ENCODE measurements at regions not wholly inside any gene's neighbourhood (a gene's known extent, or its start where the extent isn't known, plus 50 kb on each side); places are given as distances from the start of the nearest gene placed in this dataset.

- 79 to 86% methylated on average over 4 of the region's 4 CpGs for WGBS, 2 donors
- intact Hi-C loops (cut with DNase I): no loop called here
Measured at GRCh38 chr13:106275446-106276032, 259.9 kb downstream of the EFNB2 start.

DNA sequence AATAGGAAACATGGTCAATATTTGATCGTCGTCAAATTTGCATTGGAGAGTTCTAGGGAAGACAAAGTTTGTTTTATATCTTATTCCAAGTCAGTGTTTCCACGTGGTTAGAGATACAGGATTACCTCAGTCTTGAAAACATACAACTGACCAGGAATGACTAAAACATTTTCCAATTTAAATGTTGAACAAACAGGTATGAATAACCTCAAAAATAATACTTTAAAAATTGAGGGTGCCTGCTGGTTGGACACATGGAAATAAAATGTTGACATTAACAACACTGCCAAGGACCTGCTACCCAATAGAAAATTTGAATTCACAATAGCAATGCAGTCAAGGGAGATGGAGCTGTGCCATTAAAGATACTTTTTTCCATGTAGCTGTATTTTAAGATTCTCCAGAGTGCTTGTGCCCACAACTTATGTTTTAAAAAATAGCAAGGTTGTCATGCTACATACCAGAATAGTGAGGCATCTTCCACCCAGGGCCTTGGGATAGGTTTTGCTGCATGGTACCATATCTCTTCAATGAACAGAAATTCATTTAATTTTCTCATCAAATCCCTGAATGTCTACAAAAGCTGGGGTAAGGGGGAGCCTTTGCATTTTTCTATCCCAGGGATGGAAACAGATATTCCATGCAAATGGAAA lies 260.8 kb downstream of the EFNB2 start:
- H3K27ac ChIP-seq: no peak overlapping the region
- WGBS, 2 donors: 86 to 89% methylated on average over 3 of the region's 3 CpGs
- H3K4me1 ChIP-seq: peaks cover 0 to 13% (median 0%) of the 10 kb centered on the region in 4 donors
- H3K36me3 ChIP-seq: no peaks in the 10 kb centered on the region
- no peak overlapping the region for H3K4me3 ChIP-seq
- intact Hi-C loops (cut with DNase I): no loop called here
- DNase-seq: no peak
- no peaks in the 10 kb centered on the region for H3K27me3 ChIP-seq
- H3K9me3 ChIP-seq: no peaks in the 10 kb centered on the region
- no peak for TF ChIP-seq POLR2AphosphoS5 (IDR thresholded peaks at IDR 0.05)
- no peak for TF ChIP-seq EP300 (IDR thresholded peaks at IDR 0.05)
- no peak for TF ChIP-seq POLR2A (IDR thresholded peaks at IDR 0.05)
- TF ChIP-seq, protein P1, sequence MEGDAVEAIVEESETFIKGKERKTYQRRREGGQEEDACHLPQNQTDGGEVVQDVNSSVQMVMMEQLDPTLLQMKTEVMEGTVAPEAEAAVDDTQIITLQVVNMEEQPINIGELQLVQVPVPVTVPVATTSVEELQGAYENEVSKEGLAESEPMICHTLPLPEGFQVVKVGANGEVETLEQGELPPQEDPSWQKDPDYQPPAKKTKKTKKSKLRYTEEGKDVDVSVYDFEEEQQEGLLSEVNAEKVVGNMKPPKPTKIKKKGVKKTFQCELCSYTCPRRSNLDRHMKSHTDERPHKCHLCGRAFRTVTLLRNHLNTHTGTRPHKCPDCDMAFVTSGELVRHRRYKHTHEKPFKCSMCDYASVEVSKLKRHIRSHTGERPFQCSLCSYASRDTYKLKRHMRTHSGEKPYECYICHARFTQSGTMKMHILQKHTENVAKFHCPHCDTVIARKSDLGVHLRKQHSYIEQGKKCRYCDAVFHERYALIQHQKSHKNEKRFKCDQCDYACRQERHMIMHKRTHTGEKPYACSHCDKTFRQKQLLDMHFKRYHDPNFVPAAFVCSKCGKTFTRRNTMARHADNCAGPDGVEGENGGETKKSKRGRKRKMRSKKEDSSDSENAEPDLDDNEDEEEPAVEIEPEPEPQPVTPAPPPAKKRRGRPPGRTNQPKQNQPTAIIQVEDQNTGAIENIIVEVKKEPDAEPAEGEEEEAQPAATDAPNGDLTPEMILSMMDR (IDR thresholded peaks at IDR 0.05): no peak

More at GRCh38 chr13:106275446-106276032, 259.9 kb downstream of the EFNB2 start:
- no peak overlapping the region for H3K27ac ChIP-seq
- no peaks in the 10 kb centered on the region for H3K27me3 ChIP-seq
- no peaks in the 10 kb centered on the region for H3K36me3 ChIP-seq
- H3K9me3 ChIP-seq: no peaks in the 10 kb centered on the region
- DNase-seq: no peak
- H3K4me3 ChIP-seq: no peak overlapping the region
- peaks cover 0 to 13% (median 0%) of the 10 kb centered on the region in 4 donors for H3K4me1 ChIP-seq
- TF ChIP-seq EP300 (IDR thresholded peaks at IDR 0.05) (no peak), POLR2AphosphoS5 (IDR thresholded peaks at IDR 0.05) (no peak), POLR2A (IDR thresholded peaks at IDR 0.05) (no peak)
- TF ChIP-seq, protein P1 (IDR thresholded peaks at IDR 0.05): no peak

GRCh38 chr13:106263801-106264200 lies 271.7 kb downstream of the EFNB2 start:
- Histone ChIP-seq H3K4me1 (no peaks in the 10 kb centered on the region), H3K27ac (no peak overlapping the region)
- WGBS, 2 donors: 88 to 89% methylated on average over 4 of the region's 4 CpGs

GRCh38 chr13:106262886-106263285 lies 272.6 kb downstream of the EFNB2 start:
- no peak overlapping the region for H3K4me3 ChIP-seq
- 95 to 96% methylated on average over 8 of the region's 8 CpGs for WGBS, 2 donors
- no peak overlapping the region for H3K27ac ChIP-seq
- H3K36me3 ChIP-seq: no peaks in the 10 kb centered on the region
- H3K27me3 ChIP-seq: no peaks in the 10 kb centered on the region
- H3K9me3 ChIP-seq: no peaks in the 10 kb centered on the region
- H3K4me1 ChIP-seq: no peaks in the 10 kb centered on the region
- intact Hi-C loops (cut with DNase I): no loop called here
- DNase-seq: no peak
- no peak for TF ChIP-seq POLR2A (IDR thresholded peaks at IDR 0.05)

More at GRCh38 chr13:106263801-106264200, 271.7 kb downstream of the EFNB2 start:
- Histone ChIP-seq H3K36me3 (no peaks in the 10 kb centered on the region), H3K4me3 (no peak overlapping the region), H3K9me3 (no peaks in the 10 kb centered on the region), H3K27me3 (no peaks in the 10 kb centered on the region)
- intact Hi-C loops (cut with DNase I): no loop called here
- DNase-seq: no peak
- TF ChIP-seq, protein P1 (IDR thresholded peaks at IDR 0.05): no peak
- TF ChIP-seq POLR2AphosphoS5 (IDR thresholded peaks at IDR 0.05): no peak
- TF ChIP-seq EP300 (IDR thresholded peaks at IDR 0.05): no peak
- no peak for TF ChIP-seq POLR2A (IDR thresholded peaks at IDR 0.05)

DNA sequence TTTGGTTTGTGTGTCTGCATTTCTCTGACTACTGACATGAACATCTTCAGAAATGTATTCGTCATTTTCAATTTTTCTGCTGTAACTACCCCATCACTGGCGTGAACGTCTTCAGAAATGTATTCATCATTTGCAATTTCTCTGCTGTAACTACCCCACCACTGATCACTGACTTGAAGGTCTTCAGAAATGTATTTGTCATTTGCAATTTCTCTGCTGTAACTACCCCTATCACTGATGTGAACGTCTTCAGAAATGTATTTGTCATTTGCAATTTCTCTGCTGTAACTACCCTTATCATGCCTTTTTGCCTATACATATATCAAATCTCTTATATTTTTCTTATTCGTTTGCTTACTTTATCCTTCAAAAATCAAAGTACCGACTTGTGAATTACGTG lies 274.0 kb downstream of the EFNB2 start:
- Histone ChIP-seq H3K27me3 (no peaks in the 10 kb centered on the region), H3K4me1 (no peaks in the 10 kb centered on the region), H3K36me3 (no peaks in the 10 kb centered on the region), H3K9me3 (no peaks in the 10 kb centered on the region), H3K27ac (no peak overlapping the region), H3K4me3 (no peak overlapping the region)
- no peak for DNase-seq
- intact Hi-C loops (cut with DNase I): no loop called here
- no peak for TF ChIP-seq POLR2AphosphoS5 (IDR thresholded peaks at IDR 0.05)
- TF ChIP-seq, protein P1 (IDR thresholded peaks at IDR 0.05): no peak
- 93 to 94% methylated on average over 7 of the region's 7 CpGs for WGBS, 2 donors
